GM04503 (cell line): ENCODE measurements at regions not wholly inside any gene's neighbourhood (a gene's known extent, or its start where the extent isn't known, plus 50 kb on each side); places are given as distances from the start of the nearest gene placed in this dataset.
A peak's percentile ranks its signal among the peaks of the same experiment; 100 is the strongest.

Source experiments
- DNase-seq: peaks from one replicate; pipeline ENCODE4 v3.0.0-alpha.2; 2012; ENCODE audit warnings: low read depth

DNA sequence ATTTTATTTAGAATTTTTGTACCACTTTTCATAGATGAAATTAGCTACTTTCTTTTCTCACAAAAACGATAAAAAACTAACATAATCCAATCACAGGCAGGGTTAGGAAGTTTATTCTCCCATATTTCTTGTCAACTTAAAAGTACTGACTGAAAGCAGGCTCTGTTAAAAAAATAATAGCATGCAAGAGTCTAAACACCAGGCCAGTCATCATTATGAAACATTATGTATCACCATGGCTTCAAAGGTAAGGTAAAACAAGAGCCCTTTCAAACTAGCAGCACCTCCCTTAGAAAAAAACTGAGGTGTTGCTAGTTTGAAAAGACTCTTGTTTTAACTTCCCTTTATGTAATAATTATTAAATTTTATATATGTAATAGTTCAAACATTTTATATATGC is 848.0 kb downstream of the RNF144A start:
- DNase-seq, result no peak

DNA sequence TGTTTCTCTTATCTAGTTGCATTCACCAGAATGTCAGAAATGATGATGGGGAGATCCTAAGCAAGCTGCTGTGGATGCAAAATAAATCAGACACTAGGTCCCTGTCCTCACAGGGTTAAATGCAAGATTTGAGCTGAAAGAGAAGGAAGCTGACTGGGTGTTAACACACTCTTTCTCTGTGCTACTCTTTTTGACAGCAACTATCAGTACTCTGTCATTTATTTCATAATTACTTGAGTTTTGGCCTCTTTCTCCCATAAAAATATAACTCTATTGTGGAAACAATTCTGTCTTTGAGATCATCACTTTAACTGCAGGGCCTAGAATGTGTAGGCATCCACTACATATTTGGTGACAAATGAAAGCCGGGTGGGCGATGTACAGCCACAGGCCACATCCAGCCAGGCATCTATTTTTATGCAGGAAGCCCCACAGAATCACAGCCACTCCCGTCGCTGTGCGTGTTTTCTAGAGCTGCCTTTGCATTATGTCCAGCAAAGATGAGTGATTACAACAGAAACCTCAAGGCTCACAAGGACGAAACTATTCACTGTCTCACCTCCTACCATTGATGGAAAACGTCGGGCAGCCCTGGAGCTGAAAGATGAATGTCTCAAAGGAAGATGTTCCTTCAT is 849.0 kb downstream of the RNF144A start:
- no peak for DNase-seq

DNA sequence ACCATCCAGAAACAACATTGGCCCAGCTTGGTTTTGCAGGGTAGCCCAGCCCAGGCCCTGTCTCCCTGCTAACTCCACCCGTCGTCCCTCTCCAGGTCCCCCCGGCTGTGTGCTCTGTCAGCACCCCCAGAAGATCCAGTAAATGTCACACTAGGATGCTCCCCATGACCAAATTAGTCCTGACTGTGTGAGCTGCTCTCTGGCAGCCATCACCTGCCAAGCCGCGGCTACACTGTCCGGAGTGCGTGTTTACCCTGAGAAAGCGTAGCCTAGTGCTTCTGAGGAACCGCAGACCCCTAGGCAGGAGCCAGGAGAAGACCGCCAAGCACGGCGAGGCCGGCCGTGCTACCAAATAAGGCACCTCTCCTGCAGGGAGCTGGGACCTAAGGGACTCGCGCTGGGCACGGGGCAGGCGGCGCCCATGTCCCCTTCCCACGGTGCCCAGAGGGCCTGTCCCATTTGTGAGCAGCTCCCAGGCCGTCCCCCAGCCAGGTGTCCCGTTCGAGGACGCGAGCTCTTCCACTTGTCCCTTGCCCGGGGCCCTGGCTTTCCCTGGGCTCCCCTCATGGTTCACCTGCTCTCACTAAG is 849.9 kb downstream of the RNF144A start:
- DNase-seq, result no peak

DNA sequence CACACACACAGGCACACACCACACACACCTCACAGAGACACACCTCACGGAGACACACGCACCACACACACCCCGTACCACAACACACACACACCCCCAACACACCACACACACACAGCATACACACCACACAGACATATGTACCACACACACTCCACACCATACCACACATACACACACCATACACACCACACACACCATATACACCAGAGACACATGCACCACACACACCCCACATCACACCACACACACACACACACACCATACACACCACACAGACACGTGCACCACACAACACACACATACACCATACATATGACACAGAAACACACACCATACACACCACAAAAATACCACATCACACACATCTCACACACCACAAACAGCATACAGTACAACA is 850.7 kb downstream of the RNF144A start:
- no peak for DNase-seq

DNA sequence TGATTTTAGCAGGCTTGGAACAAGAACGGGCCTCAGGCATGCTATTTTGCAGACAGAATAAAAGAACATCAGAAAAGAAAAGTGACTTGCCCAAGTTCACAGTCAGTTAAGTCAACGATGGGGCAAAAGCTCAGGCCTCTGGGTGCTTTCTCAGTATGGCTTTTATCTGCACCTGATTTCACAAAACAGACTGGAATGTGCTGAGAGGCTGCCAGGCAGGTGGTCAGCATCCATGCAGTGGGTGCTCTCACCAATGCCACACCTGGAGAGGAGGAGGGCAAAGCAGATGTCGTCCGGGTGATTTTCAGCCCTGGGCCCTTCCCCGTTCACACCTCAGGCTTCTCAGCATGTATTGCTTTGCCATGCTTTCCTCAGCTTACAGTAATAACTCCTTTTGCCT is 854.6 kb downstream of the RNF144A start:
- DNase-seq, result no peak

DNA sequence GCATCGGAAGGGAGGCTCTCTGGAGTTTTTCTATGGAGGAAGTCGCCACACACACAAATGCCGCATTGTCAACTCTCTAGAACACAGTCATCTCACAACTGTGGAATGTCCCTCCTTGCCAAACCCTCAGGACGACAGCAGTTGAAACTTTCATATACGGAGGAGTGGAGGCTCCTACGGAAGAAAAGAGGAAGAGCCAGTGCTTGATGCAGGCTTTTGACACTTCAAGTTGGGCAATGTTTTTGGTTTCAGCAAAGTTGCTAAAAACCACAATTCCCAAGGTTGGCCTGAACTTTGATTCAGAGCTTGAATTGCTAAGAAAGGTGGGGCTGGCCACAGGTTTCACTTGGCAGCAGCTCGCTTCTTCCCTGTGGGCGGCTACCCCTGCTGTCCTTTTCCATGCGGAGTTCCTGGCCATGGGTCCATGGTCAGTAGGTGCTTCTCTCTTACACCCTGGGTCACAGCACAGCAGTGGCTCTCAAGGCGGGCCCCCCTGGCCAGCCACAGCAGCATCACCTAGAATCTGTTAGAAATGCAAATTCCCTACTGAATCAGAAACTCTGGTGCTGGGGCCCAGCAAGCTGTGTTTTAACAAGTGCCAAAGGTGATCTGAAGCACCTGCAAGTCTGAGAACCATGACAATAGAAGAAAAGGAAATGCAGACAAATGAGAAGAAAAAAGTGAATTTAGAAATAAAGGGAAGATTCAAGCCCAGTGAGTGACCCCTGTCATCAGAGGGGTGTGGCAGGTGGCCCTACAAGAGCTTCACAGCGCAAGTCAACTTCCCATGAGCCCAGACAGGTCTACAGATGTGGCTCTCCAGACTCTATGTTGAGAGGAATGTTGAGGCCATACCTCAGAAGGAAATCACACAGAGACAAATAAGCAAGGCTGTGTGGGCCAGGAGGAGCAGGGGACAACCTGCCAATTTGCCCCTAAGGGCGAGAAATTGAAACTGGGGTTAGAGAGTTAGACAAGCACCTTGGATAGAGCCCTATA is 856.4 kb downstream of the RNF144A start:
- DNase-seq, result no peak

DNA sequence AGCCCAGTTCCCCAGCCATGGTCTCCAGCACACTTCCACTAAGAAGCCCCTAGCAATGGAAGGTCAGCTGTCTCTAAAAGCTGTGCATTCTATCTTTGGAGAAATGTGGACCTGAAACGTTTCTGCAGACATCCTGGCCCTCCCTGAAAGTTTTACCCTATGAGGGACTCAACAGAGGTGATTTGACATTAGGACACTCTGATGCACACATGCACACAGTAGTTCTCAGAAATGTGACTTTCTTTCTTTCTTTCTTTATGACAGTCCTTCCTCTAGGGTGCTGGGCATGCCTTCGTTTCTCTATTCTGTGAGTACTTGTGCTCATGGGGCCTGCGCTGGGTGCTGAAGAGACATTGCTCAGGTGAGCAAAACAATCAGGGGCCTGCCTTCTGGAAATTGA is 857.3 kb downstream of the RNF144A start:
- no peak for DNase-seq

DNA sequence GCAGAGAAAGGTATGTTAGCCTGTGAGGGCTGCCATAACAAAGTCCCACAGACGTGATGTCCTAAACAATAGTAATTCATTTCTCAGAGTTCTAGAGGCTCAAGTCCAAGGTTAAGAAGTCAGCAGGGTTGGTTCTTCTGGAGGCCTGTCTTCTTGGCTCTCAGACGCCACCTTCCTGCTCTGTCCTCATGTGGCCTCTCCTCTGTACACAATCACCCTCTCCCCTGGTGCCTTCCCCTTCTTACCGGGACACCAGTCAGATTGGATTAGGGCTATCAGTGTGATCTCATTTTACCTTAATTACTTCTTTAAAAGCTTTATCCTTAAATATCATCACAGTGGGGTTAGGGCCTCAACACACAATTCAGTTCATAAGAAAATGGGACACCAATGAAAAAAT is 860.5 kb downstream of the RNF144A start:
- DNase-seq, result no peak

DNA sequence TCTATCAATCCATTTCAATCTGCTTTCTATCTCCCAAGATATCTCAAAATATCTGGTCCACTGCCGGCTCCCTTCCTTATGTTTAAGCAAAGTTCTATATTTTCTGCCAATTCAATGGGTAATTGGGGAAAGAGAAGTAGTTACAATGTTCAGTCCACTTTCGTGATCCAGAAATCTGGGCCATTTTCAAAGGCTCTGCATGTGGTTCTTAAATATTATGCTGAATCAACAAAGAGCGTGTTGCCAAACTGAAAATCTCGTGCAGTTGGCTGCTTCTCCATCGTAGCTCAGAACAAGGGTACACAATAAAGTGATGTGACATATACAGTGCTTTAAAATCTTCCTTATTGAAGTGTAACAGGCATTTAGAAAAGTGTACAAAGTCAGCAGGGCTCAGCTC is 863.1 kb downstream of the RNF144A start:
- DNase-seq, result no peak

DNA sequence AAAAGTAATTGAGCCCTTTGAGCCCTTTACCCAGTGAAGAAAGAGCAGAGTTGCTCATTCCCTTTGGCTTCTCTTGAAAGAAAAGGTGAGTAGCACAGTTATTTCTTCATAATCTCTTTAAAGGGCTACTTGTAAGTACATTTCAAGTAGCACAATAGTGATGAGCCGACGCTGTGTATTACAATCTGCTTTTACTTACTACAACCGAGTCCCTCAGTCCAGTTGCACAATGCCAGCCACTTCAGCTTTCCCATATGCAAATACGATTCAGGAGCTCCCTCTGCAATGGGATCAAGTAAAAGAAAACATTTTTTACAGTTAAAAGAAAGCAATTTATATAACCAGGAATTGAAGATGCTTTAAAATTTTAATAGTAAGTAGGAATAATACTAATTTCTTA is 868.5 kb downstream of the RNF144A start:
- no peak for DNase-seq

DNA sequence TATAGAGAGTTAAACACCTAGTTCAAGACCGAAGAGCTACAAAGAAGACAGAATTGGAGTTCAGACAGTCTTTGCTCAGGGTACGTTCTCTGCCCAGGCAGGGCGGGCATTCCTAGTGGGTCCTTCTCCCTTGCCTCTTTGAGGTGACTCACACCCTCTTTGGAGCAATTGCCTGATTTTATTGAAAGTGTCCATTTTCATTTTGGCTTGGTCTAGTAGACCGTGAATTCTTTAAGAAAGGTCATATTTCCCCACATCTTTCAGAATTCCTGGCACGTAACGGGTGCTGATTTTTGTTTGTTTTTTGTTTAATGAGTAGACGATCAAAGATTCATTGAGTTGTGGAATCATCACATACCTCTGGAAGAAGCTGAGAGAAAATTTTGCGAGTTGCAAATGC is 871.5 kb downstream of the RNF144A start:
- DNase-seq, result no peak

DNA sequence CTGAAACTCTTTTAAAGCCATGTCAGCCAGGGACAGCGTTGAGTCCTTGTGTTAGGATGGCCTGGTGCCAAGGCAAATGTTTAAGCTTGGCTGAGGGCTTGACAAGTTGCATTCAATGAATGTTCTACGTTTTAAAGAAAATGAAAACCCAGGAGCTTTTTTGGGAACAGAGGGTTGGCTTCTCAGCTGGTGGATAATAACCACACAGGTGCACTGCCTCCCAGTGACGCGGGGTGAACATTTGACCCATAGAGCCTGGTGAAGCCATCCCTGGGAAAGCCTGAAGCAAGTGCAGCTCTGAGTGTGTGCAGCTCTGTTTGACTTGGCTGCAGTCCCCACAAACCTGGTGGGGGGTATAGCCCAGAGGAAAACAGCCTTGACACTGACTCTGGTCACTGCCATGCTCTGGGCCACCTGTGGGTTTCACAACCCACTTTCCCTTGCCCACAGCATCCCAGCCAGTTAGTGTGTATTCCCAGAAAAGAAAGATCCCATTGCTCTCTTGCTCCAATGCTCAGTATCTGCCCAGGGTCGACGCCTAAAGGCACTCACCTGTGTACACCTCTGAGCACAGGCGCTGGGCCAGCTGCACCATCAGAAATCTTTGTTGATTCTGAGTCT is 874.9 kb downstream of the RNF144A start:
- DNase-seq, result no peak

DNA sequence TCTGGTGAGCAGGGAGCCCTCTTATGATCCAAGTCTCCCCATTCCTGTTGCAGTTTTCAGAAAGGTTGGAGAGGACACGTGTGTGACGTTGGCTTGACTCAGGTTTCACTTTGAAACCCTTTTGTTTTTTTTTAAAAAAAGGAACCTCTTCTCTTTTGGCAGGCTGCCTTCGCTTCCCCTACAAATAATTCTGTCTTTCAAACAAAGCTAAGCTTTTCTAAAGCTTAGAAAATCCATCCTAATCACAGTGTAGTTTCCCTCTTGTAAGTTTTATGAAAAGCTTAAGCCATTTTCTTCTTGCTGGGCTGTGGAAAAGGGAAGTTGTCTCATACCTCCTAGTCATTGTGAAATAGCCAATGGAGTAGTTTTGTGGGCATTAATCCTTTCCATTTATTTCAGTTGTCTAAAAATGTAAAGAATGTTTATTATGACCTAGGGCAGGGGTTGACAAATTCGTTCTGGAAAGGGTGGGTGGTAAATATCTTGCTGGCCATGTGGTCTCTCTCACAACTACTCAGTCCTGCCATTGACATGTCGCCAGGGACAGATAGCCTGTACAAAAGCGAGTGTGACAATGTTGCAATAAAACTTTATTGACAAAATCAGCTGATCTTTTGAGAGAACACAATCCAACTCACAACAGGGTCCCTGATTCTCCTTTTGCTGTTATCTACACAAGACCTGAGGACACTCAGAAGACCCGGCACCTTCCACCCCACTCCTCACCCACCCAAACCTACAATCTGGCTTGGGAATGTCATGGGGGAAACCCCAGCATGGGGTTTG is 878.8 kb downstream of the RNF144A start:
- no peak for DNase-seq

DNA sequence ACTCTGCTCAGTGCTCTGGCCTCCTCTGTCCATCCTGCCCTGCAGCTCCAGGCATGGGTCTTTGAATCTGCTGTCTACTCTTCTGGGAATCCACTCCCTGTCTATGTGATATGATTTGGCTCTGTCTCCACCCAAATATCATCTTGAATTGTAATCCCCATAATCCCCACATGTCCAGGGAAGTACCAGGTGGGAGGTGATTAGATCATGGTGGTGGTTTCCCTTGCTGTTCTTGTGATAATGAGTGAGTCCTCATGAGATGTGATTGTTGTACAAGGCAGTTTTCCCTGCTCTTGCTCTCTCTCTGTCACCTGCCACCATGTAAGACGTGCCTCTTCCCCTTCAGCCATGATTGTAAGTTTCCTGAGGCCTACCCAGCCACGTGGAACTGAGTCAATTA is 881.8 kb upstream of the ID2 start:
- DNase-seq, result no peak

DNA sequence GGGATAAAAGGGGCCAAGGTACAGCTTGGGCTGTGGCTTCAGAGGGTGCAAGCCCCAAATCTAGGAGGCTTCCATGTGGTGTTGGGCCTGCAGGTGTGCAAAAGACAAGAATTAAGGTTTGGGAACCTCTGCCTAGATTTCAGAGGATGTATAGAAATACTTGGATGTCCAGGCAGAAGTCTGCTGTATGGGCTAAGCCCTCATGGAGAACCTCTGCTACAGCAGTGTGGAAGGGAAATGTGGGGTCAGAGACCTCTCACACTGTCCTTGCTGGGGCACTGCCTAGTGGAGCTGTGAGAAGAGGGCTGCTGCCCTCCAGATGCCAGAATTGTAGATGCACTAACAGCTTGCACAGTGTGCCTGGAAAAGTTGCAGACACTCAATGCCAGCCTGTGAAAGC is 880.6 kb upstream of the ID2 start:
- no peak for DNase-seq

DNA sequence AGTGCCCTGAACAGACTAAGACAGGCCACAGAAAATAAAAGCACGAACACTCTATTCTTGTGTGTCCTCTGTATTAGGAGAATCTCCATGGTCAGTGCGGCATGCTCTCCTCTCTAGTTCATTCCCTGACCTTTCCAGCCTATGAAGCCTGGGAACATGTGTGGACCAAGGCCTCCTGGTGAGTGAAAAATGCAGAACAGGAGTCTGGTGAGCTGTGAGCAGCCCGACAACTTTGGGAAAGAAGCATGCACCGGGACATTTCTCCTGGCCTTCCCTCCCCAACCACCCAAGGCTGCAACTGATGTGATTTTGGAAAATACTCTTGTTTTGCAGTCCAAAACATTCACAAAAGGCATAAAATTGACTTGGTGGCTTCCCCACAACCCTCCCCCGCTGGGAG is 878.3 kb upstream of the ID2 start:
- DNase-seq, result no peak

DNA sequence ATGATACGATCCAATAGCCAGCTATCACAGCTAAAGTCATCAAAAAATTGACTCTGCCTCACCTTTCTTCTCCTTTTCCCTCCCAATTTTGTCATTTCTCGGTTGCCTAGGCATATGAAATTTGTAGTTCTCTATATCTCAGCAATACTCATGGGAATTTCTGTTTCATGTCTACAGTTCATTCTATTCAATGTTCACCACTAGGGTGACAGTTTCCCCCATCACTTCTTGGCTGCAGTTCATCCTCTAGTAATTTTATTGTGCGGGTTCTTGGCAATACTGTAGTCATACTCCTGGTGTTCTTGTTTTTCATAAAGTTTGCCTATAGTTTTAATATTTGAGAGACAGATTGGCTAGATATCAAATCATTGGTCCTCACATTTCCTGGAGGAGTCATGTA is 872.2 kb upstream of the ID2 start:
- DNase-seq, result no peak

DNA sequence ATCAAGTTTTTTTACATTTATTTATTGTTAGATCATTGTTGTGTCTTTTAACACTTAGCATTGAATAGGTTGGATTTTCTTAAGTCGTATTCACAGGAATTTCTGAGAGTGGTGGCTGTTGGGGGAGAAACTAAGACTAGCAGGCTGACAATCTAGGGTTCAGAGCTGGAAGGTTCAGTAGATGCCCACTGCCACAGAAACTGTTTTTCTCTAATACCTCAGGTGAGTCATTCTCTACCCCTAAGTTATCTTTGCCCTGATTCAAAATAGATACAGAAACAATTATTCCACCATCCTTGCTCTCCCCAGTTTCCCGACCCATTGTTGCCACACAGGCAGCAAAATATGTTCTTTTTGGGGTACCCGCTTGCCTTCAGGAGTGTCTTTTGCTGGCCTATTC is 870.8 kb upstream of the ID2 start:
- no peak for DNase-seq

DNA sequence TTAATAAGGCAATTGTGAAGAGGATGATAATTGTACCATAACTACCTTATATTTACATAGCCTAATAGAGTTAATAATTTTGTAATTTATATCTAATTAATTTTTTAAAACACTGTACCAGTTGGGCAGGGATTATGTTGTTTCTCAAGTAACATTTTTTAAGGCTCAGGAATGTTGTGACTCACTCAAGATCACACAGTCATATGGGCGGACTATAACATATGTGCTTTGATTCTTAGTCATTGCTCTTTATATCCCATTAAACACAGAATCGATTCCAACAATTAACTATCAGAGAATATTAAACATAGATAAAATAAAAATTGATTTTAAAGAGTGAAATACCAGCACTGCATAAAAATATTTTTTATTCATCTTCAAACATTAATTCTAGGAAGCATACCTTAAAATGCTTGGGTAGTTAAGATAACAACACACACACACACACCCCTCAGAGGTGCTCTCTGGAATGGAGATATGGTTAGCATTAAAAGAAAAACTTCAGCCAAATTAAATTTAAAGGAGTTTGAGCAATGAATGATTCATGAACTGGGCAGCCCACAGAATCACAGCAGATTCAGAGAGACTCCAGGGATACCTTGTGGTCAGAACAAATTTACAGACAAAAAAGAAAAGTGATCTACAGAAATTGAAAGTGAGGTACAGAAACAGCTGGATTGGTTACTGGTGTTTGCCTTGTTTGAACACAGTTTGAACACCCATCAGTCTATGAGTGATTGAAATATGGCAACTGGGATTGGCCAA is 869.4 kb upstream of the ID2 start:
- peak; percentile 18 for DNase-seq

DNA sequence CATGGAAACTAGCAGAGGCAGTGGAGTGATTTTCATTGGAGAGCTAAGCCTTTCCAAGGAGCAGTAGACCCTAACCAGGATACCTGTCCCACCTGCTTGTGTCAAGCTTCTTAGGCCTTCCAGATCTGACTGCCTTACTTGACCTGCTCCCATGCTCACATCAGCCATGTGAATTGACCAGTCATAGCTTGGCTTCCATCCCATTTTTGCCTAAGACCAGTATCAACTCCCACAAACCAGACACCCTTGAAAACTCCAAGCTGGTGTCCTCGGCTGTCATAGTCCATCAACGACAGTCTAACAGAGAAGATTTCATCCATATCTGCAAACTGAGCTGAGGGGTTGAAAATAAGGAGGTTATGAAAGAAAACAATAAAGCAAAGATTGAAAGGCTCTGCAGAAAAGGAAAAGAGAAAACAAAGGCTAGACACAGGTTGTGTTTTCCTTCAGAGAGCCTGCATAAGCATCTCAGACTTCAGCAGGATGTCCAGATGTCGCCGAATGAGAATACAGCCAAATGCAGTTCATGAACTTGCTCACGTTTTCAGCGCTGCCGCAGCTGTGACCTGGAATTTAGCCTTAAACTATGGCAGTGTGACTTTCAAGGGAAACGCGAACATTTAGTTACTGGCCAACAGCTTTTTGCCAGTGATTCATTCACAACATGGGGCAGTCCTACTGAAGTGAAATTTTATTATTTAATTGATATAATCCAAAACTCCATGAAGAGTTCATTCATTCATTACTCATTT is 868.1 kb upstream of the ID2 start:
- no peak for DNase-seq
